Activated CD4-positive, alpha-beta T cell treated with anti-CD3 and anti-CD28 coated beads, Interleukin-2, amount 50 U/mL, for 24 hours (primary cell): ENCODE measurements at regions not wholly inside any gene's neighbourhood (a gene's known extent, or its start where the extent isn't known, plus 50 kb on each side); places are given as distances from the start of the nearest gene placed in this dataset.
"Not testable (repeated sequence)": the region's sequence is repeated elsewhere in the genome, so short reads cannot be mapped to it uniquely, and the experiment has no call there.

ENCODE experiments used
- DNase-seq, 2 donors: peaks; one replicate each; pipeline ENCODE4 v3.0.0-alpha.2; 2020; ENCODE audit warnings: low read depth in 1 of 2, low spot score in 1 of 2

- DNase-seq: peak; percentile 13 to 50
These were observed 100.0 kb upstream of the IGF1R start for GRCh38 chr15:98548139-98548971.

- DNase-seq: no peak
These were observed 99.3 kb upstream of the IGF1R start for GRCh38 chr15:98549003-98549402.

GRCh38 chr15:98549741-98550140, 98.6 kb upstream of the IGF1R start:
- no peak for DNase-seq

DNA sequence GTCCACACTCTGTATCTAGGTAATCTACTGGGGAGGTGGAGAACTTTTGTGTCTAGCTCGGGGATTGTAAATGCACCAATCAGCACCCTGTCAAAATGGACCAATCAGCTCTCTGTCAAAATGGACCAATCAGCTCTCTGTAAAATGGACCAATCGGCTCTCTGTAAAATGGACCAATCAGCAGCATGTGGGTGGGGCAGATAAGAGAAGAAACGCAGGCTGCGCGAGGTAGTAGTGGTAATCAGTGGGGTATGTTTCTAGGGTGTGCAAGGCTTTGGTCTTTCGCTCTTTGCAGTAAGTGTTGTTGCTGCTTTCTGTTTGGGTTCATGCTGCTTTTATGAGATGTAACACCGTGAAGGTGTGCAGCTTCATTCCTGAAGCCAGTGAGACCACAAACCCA, 98.0 kb upstream of the IGF1R start:
- not testable (repeated sequence) for DNase-seq

DNA sequence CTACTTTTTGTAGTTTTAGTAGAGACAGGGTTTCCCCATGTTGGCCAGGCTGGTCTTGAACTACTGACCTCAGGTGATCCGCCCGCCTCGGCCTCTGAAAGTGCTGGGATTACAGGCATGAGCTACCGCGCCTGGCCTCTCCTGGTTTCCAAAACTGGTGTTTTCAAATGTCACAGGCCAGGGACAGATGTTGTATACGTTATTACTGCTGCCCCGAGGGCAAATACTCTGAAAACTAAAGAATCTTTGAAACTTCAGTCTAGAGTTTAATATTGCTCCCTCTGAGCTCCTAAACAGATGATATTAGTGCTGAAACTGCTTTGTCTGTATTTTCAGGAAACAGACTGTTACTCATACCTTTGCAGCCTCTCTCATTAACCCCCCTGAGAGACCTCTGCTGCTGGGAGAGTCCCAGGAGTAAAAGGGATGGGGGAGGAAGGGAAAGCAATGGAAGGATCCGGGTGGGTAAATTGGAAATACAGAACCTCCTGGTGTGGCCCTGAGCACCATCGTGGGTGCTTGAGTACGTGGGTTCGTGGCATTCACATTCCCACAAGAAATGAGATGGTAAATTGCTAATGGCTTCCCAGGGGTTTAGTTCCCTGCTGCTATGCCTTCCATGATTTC, 96.3 kb upstream of the IGF1R start:
- no peak for DNase-seq

- DNase-seq: no peak
These were observed 93.8 kb upstream of the IGF1R start for GRCh38 chr15:98554272-98555172.

DNA sequence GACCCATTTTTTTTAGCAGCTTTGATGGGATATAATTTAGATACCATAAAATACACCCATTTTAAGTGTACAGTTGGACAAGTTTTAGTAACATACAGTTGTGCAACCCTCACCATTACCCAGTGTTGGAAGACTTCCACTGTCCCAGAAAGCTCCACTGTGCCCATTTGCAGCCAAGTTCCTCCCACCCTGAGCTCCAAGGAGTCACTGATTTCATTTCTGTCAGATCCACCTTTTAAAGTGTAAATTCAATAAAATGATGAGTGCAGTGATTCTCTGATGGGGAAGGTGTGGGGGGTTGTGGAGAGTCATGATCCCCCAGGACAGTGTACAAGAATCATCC, 93.2 kb upstream of the IGF1R start:
- no peak for DNase-seq

GRCh38 chr15:98556321-98556720, 92.0 kb upstream of the IGF1R start:
- no peak for DNase-seq

DNA sequence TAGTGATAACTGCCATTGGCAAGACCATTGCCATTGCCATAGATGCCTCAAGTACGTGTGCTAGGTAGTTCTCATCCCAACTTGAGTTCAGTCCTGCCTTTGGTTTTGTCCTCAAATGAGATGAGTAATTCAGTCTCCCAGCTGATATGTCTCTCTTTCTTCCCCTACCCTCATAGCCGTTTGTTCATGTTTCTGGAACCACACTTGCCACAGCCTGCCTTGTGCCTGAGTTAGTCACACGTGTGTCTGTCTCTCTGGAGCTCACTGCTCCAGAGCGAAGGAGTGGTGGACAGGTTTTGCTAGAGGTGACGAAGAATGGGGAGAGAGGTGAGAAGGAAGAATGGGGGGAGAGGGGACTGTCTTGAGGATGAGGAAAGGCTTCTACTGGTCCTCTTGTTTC, 88.0 kb upstream of the IGF1R start:
- no peak for DNase-seq

DNA sequence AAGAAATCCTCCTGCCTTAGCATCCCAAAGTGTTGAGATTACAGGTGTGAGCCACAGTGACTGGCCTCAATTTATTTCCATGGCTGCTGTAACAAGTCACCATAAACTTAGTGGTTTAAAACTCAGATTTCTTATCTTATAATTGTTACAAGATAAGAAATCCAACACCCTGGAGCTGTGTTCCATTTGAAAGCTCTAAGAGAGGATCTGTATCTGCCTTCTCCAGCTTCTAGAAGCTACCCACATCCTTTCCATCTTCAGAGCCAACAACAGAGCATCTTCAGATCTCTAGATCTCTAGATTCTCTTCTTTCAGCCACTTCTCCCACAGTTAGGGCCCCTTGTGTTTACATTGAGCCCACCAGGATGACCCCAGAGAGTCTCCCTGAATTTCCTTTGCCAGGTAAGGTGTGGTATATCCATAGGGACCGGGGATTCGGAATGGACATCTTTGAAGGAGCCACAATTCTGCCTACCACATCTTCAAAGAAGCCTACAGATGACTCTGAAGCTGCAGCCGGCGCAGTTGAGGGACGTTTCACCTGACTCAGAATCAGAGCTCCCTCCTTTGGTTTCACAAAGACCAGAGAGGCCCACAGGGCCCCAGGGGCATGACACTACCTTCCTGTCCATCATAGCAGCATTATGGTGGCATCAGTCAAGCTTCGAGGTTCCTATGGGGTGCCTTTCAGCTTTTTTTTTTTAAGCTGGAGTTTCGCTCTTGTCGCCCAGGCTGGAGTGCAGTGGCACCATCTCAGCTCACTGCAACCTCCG, 87.0 kb upstream of the IGF1R start:
- DNase-seq: no peak

DNA sequence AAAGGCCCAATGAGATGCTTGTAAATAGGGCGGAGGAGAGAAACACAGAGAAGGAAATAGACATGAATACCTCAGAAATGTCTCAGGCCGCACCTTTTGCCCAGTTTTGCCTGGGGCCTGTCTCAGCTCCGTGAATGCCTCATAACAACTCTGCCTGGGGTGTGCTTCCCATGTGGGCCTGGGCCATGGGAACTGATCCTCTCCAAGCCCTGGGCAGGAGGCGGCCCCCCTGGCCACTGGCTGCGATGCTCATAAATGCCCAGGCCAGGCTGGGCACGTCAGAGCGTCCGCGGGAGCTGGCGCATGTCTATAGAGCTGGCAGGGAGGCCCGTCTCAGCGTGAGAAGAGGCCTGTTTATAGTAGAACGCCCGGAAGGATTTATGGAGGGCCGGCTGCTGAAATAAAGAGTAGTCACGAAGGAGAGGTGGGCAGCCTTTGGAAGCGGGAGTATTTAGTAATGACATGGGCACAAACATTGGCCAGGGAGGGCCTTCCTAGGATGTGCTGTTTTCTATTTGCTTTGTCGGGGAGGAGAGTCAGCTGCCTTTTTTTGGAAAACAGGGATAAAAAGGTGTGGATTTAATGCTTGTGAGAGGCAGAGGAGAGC, 85.9 kb upstream of the IGF1R start:
- DNase-seq: no peak

GRCh38 chr15:98565566-98565965, 82.8 kb upstream of the IGF1R start:
- no peak for DNase-seq

- no peak for DNase-seq
These were observed 80.4 kb upstream of the IGF1R start for GRCh38 chr15:98567951-98568350.

DNA sequence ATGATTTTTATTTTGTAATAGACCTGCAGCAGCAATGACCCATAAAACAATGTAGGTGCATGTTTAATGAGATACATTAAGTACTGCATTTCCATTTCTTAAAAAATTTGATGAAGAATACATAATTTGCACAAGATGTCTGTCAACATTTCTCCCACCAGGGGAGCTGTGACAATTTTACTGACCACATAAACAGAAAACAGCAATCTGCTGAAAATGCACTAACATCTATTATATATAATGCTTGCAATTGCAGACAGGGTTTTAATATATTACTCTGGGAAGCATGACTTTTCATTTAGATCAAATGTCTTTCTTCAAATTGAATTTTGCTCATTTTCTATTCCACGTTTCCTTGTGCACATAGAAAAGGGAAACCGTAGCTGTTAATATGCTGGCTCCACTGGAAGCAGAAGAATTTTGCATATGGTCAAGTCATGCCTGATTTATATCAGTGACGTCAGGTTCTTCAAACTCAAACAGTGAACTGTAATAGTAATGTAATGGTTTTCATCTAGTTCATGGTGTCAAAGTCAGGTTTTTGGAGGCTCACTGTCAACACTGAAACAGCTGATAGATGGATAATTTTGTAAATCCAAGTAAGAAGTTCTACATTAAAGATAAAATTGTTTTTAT, 79.8 kb upstream of the IGF1R start:
- DNase-seq: no peak

GRCh38 chr15:98570119-98570518, 78.2 kb upstream of the IGF1R start:
- no peak for DNase-seq

- no peak for DNase-seq
These were observed 67.8 kb upstream of the IGF1R start for GRCh38 chr15:98580572-98580971.

DNA sequence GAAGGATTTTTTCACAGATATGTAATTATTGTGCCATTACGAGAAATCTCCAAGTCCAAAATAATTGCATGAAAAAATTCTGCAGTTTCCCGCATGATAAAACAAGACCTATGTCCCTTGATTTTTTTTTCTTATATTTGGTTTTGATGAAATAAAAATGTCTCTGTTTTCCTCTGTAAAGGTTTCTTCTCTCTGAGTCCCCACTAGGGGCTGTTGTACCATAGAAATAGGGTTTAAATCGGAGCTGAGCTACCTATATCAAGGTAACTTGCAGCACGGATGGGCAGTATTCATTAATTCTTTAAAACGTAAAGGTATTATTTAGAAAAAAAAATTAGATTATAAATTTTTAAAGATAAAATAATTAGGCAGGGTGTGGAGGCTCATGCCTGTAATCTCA, 66.6 kb upstream of the IGF1R start:
- no peak for DNase-seq

DNA sequence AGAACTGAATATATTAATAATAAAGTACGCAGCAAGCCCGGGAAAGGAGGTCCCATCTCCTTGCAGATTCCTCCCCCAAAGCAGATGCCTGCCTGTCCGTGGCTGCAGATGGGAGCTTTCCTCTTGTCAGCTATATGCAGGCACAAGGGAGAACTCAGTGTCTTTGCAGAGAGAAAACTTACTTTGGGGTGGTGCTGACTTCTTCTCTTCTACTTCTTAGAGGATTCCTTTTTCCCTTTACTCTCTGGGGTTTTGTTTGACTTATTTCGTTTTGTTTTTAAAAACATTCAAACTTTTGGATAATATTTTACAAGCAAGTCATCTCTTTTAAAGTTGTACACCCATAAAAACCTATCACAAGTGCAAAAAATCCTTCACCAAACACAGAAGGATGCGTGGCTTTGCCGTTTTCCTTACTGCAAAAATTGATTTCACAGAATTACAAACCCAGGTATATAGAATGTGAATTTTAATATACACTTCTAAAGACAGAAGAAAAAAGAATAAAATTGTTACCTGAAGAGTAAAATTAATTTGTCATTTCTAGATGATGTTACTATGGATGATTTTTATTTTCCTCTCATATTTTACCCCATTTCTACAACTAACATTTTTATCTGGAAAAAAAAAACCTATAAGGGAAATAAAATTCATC, 65.3 kb upstream of the IGF1R start:
- no peak for DNase-seq

GRCh38 chr15:98583771-98584430, 64.4 kb upstream of the IGF1R start:
- no peak for DNase-seq
